OCI-LY1 (cell line): ENCODE measurements at regions not wholly inside any gene's neighbourhood (a gene's known extent, or its start where the extent isn't known, plus 50 kb on each side); places are given as distances from the start of the nearest gene placed in this dataset.

Experiments
- CTCF ChIP-seq: fragments of 200-600 bp; sonication (generic), shearing (Covaris generic); IDR thresholded peaks from 2 replicates; pipeline ENCODE4 v1.5.1; 2017; ENCODE audit warnings: mild to moderate bottlenecking, antibody characterized with exemption, low read length, moderate library complexity, mixed read lengths
- EZH2 ChIP-seq: fragments of 200-600 bp; sonication (generic), shearing (Covaris generic); IDR thresholded peaks from 2 replicates; pipeline ENCODE4 v1.8.0; 2017; ENCODE audit warnings: borderline replicate concordance, mixed run types, mild to moderate bottlenecking, antibody characterized with exemption, low read length, moderate library complexity, mixed read lengths

GRCh38 chr2:107380912-107381311 lies 445.8 kb upstream of the RGPD4 start:
- TF ChIP-seq CTCF, result peak; percentile 42
- TF ChIP-seq EZH2, result no peak
